ENCODE measurements at regions not wholly inside any gene's neighbourhood (a gene's known extent, or its start where the extent isn't known, plus 50 kb on each side); places are given as distances from the start of the nearest gene placed in this dataset.

DNA sequence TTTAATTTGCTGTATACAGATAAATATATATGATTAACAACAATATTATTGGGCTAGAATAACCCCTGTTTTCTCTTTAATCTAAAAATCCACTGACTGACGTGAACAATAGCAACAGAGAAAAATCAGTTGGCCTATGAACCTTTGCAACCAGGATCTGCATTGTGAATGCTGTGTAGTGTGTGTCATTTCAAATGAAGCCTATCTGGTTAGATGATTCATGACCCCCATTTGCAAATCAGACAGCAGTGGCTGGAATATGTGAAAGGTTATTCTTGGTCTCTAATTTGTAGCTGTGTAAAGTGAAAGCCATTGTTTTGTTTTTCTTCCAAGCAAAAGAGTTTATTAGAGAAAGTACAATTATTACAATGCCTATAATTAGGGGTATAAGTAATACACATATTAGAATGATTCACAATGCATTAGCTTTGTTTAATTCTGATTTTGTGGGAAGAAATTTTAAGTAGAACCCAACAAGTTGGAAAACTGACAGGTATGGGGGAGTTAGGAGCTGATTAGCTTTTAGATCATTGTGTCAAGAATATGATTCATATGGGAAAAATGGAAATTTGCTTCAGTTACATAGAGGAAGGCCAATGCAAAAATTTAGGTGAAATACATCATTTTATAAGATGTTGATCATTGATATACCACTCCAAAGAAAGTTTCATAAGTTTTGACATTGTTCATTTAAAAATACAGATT lies 1362.2 kb upstream of the TMEFF2 start:
- no peak for DNase-seq (ENCODE audit: low read depth)

DNA sequence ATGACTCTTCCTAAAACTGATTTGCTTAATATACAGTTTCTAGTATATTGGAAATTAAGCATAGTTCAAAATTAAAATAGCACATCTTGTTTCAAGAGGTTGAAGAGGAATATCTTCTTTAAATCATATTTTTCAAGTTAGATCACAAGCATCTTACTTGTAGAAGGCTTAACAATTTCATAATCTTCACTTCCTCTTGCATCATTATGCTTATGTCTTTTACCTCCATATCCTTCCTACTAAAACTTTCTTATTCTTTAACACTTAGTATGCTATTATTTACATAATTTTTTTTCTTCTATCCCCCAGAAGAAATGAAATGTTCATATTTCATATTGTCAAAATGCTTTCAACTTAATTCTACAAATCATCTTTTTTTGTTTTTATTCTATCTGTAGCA lies 1354.9 kb upstream of the TMEFF2 start:
- DNase-seq (ENCODE audit: low read depth), result no peak

DNA sequence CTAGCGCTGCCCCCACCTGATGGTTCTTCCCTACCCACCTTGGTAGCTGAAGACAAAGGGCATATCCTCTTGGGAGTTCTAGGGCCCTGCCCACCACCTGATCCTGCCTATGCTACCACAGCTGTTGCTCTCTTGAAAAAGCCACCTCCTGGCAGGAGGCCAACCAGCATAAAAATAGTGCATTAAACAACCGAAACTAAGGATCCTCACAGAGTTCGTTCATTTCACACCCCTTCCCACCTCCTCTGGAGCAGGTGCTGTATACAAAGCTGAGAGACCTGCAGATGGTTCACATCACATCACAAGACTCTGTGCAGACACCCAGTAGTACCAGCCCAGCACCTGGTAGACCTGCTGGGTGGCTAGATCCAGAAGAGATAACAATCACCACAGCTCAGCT lies 1348.0 kb upstream of the TMEFF2 start:
- no peak for DNase-seq (ENCODE audit: low read depth)

DNA sequence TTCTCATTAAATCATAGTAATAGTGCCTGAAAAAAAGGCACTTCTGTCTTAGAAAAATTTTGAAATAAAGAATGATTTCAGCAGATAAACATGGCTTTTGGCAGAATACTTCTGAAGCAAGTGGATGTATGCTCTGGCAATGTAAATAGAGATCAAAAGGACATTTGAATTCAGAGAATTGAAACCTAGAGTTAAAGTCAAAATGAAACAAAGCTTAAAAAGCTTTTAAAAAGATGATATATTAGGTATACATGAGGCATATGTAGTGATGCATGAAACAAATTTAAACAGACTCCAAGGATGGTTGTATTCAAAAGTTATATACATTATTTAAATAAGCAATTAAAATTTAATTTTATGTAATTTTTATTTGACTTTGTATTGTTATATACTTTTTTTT lies 1344.5 kb upstream of the TMEFF2 start:
- DNase-seq (ENCODE audit: low read depth), result no peak

DNA sequence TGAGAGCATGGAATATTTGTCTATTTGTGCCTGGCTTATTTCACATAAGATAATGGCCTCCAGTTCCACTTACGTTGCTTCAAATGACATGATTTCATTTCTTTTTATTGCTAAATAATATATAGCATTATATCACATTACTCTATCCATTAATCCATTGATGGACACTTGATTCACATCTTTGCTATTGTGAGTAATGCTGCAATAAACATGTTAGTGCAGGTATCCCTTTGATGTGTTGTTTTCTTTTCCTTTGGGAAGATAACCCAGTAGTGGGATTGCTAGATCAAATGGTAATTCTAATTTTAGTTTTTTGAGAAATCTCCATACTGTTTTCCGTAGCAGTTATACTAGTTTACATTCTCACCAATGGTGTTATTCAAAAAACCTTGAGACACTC lies 1343.3 kb upstream of the TMEFF2 start:
- DNase-seq (ENCODE audit: low read depth), result no peak

DNA sequence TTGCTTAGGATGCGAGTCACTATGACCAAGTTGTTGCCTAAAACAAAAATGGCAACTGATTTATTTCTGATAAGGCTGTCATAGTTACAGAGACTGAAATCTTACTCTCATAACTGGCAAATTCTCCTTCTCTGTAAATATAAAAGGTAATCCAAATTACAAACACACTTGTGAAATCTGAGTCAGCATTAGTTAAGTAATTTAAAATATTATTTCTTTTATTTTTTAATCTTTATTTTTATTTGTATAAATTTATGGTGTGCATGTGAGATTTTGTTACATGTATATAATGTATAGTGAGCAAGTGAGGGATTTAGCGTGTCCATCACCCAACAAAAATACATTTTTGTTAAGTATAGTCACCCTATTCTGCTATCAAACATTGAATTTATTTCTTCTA lies 1342.8 kb upstream of the TMEFF2 start:
- DNase-seq (ENCODE audit: low read depth), result no peak

DNA sequence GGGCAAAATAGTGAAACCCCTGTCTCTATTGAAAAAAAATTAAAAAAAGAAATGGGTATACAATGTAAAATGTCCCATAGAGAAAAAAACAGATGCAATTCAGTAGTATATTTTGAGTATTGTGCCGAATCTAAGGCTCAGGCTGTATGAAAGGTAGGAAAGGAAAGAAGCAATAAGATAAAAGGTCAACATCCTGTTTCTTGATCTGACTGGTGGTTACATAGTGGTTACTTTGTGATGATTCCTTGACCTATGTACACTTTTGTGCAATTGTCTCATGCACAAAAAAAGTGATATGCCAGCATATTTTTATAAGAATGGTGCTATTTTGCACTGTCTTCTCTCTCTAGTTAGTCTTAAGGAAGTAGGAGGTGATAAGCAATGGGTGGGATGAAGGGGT lies 1333.7 kb upstream of the TMEFF2 start:
- DNase-seq (ENCODE audit: low read depth), result no peak

DNA sequence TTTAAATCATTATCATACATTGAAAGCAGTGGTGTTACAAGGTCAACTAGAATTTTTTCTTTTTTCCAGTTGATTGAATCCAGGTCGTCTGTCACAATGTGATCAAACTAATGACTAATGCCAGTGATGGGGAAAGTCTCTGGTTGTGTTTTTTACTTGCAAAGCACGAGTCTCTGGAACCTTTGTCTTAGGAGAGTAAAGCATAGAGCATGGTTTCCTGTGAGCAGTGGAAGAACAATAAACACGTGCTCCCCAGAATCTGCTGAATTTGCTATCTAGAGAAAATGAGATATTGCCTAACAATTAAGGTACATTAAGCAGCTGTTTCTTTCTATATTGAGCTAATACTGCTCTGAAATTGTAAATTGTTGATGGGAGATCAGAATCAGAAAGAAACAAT lies 1332.4 kb upstream of the TMEFF2 start:
- no peak for DNase-seq (ENCODE audit: low read depth)

DNA sequence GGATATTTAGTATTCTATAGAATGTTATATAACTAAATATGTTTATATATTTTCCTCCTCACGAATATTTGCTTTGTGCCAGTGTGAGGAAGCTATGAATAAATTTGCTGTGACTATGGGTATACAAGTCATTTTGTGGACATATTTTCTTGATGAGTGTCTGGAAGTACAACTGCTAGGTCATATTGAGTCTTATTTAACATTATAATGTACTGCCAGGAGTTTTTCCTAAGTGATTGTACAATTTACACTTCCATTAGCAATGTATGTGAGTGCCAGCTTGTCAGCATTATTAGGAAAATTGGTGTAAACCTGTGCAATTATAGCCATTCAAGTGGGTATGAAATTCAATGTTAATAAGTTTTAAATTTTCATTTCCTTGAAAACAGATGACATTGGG lies 1328.9 kb upstream of the TMEFF2 start:
- no peak for DNase-seq (ENCODE audit: low read depth)

DNA sequence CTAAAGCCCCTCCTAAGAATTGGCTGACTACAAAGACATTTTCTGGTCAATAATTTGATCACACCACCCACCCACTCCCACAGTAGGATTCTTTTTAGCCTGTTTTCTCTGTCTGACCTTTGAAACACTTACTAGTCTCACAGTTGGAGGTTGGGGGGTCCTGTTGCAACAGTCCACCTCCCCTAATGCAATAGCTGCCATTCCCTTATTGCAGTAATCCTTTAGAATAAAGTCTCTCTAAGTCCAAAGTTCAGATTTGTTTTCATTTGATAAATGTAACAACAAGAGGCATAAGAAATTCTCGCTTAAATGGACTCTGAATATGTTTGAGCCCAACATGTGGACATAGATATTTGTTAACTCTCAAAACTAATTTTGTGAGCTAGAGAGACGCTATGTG lies 1326.8 kb upstream of the TMEFF2 start:
- no peak for DNase-seq (ENCODE audit: low read depth)

DNA sequence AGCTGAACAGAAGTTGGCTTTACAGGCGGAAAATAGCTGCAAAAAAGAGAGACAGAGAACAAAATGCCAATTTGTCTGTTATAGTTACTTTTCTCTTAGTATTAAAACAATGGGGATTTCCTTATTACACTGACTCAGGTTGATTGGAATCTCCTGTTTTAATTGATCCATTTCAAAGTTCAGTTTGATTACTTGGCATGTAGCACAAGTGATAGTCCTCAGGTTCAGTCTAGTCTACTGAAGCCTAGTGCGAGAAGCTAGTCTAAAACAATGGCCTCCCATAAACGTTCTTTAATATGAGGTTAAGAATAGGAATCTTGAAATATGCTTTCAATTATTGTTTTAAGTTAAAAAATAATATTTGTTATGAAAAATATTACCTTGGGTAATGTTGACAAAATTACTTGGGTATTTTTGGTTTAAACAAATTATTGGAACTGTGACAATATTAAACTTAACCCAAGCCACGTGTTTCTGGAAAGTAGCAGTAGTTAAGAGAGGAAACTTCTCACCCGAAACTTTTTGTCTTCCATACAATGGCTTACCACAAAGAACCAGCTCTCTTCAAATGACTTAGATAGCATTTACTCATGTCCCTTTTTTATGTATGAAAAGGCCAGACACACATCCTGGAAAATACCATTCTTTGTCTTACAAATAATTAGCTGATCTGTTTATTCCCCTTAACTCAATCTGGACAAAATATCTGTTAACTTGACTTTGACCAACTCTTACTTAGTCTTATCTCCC lies 1326.2 kb upstream of the TMEFF2 start:
- no peak for DNase-seq (ENCODE audit: low read depth)

DNA sequence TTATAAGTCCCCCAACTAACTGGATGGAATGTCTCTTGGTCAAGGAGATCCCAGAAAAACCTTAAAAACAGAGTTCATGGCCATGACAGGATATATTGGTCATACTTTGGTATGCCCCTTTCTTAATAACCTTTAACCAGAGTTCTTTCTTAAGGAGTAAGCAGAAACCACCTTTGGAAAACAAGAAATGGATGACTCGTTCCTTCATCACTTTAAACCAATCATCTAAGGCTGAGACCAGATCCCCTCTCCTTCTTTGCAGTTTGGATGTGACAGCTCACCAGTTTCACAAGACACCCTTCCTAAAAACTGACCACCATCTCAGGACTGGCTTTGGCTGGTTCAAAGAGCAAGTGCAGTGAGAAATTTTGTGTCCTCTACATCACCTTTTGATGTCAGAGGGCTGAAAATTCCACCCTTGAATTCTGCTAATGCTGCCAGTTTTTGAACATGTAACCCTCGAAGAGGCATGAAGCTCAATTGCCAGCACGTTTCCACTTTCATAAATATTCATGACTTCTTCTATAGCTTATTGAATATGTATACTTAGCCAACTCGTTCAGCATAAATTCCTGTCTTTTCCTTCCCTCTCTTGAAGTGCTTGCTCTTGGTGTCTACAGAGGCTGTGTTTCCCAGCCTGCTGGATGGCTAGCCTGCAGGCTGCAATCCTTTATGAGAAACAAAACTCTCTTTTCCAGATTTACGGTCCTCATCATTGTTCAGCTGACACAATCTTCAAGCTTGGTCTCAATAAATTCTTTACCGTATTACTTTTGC lies 1323.5 kb upstream of the TMEFF2 start:
- no peak for DNase-seq (ENCODE audit: low read depth)

DNA sequence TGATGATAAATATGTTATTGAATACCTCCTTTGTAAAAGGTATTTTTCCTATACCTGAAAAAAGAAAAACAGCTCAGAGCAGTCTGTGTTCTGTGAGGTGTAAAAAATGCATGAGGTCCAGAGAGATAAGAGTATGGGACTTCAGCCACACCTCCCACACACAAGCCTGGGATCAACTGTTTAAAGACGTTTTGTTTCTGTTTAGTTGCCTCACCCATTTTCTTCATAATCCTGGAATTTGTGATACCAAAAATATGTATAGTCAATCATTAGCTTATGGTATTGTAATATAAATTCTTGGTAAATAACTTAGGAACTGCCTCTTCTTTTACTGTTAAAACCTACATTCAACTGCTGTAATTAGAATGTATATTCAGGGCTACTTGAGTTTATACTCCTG lies 1322.9 kb upstream of the TMEFF2 start:
- no peak for DNase-seq (ENCODE audit: low read depth)

DNA sequence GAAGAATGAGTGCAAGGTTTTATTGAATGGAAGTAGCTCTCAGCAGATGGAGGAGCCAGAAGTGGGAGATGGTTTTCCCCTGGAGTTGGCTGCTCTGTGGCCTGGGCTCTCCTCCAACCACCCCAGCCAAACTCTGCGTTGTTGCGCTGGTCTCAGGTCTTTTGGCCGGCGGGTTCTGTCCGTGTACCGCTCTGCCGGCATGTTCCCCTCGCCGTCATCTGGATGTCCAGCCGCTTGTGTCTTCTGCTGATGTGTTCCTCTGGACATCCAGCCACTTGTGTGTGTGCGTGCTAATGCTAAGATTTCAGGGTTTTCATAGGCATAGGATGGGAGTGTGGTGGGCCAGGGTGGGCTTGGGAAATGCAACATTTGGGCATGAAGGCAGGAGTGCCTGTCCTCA lies 1311.3 kb upstream of the TMEFF2 start:
- no peak for DNase-seq (ENCODE audit: low read depth)

DNA sequence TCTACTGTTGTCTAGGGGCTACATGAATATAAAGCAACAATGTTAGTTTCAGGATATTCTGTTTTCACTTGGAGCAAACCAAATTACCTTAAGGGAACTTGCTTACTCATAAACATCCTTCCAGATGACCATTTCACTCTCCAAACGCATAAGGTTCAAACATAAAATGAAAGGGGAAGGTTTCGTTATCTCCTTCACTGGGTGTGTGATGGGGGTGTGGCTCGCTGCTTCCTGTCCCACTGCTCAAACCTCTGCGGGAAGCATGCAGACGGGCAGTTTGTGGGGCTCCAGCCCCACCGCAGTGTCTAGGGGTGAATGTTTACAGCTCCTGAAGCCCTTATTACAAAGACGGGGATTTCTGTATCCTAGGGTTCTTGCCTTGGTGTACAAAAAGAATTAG lies 1310.9 kb upstream of the TMEFF2 start:
- peak; percentile 30 for DNase-seq (ENCODE audit: low read depth)

DNA sequence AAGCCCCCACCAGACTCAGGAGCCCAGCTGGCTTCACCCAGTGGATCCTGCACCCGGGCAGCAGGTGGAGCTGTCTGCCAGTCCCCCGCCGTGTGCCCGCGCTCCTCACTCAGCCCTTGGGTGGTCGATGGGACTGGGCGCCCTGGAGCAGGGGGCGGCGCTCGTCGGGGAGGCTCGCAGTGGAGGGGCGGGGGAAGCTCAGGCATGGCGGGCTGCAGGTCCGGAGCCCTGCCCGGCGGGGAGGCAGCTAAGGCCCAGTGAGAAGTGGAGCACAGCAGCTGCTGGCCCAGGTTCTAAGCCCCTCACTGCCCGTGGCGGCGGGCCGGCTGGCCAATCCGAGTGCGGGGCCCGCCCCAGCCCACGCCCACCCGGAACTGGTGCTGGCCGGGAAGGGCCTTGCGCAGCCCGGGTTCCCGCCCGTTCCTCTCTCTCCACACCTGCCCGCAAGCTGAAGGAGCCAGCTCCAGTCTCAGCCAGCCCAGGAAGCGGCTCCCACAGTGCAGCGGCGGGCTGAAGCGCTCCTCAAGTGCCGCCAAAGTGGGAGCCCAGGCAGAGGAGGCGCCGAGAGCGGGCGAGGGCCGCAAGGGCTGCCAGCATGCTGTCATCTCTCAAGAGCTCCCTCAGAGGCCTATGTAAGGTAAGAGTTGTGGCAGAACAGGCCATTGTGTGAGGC lies 1307.8 kb upstream of the TMEFF2 start:
- DNase-seq (ENCODE audit: low read depth), result no peak

DNA sequence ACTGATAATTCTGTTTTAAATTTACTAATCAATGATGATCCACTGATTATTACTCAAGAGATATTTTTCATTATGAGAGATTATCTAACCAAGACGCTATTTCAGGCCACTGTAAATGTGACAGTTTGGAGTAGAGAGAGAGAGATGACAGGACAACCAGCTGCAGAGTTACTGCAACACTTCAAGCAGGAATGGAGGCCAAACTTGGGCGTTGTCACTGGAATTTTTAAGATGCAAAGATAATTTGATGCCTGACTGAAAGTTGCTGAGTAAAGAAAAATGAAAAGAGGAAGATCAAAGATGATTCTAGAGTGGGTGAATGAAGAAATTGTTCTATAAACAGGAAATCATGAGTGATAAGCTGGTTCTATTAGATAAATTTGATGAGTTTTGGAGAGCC lies 1302.1 kb upstream of the TMEFF2 start:
- no peak for DNase-seq (ENCODE audit: low read depth)

DNA sequence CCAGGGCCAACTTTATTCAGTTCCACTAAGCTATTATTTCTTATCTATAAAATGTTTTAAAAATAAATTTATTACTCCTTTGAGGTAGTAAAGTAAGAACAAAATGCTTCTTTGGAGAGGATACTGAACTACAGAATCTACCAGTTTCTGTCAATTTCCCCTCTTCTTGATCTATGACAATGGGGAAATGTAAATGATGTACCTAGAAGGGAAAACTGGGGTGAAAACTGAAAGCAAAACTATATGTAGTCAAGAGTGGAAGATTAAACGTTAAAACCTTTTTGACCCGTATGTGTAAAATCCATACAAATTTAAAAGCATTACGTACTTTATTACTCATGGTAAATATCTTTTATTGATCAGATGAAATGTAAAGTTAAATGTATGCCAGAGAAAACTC lies 1287.8 kb upstream of the TMEFF2 start:
- DNase-seq (ENCODE audit: low read depth), result no peak

DNA sequence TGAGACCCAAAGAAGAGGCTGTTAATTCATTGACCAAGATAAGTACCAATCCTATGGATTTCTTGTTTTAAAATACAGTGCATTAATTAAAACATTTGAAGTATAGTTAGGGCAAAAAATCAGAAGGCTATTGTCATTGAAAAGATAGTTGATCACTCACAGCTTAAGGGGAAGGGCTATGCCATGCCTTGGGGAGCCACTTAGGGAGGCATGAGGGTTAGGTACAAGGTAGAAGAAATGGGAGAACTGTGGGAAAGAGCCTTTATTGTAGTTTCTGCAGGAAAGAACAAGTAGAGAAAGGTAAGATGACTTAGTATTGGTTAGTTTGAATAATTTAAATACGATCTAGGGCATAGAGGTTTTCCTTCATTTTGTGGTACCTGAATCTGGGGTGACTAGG lies 1285.5 kb upstream of the TMEFF2 start:
- DNase-seq (ENCODE audit: low read depth), result no peak

DNA sequence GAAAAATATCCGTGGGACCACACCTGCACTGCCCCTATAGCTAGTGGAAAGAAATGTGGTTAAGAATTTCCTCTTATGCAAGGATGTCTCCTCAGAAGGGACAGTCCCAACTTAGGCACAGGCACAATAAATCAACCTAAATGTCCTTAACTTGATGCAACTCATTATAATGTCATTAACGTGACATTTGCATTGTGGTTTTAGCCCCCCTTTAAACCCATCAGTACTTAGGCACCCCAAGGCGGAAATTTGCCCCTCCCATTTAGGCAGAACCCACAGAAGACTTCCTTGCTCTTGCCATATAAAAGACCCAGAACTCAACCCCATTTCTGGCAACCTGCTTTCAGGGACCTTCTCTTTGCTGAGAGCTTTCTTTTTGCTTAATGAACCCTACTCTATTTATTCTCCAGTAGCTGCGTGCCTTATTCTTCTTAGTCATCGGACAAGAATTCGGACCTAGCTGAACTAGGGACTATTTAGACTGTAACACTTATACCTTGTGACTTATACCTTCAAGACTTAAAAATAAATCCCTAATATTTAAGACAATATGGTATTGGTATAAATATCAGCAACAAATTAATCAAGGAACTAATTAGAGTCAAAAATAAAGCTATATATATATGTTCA lies 1281.6 kb upstream of the TMEFF2 start:
- no peak for DNase-seq (ENCODE audit: low read depth)

DNA sequence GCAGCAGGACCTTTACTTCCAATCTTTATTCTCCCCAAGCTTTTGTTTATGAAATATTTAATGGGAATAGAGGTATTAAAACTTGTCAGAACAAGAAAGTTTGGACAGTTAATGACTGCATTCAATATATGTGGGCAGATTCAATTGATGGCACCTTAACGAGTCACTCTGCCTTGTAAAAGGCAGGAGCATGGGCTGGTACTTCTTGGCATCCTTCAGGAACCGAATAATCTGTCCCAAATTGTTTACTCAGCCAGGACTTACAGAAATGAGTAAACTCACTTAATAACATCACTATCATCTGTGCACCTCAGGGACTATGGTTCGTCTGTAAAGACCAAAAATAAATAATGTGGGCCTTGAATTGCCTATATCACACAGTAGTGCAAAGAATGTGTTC lies 1280.3 kb upstream of the TMEFF2 start:
- no peak for DNase-seq (ENCODE audit: low read depth)

DNA sequence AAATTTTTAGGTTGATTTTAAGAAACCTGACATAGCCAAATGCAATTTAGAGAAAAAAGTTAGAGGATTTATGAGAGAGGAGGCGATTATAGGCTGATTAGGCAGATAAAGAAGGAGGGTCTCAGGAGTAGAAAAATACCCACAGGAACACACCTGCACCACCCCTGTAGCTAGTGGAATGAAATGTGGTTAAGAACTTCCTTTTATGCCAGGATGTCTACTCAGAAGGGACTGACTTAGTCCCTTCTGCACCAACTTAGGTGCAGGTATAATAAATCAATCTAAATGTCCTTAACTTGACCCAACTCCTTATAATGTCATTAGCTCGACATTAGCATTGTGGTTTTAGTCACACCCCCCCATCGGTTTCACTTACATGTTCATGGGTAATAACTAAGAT lies 1274.5 kb upstream of the TMEFF2 start:
- no peak for DNase-seq (ENCODE audit: low read depth)

Measured in CMK (cell line).